ENCODE measurements at regions not wholly inside any gene's neighbourhood (a gene's known extent, or its start where the extent isn't known, plus 50 kb on each side); places are given as distances from the start of the nearest gene placed in this dataset.

GRCh38 chr2:16124881-16125613, 184.7 kb downstream of the MYCN start:
- H3K4me3 ChIP-seq (ENCODE audit: low read length): no peak overlapping the region
- DNase-seq (ENCODE audit: low read depth, low spot score): no peak

- DNase-seq (ENCODE audit: low read depth, low spot score): no peak
- no peak overlapping the region for H3K4me3 ChIP-seq (ENCODE audit: low read length)
Measured at GRCh38 chr2:16123856-16124780, 183.8 kb downstream of the MYCN start.

GRCh38 chr2:16123421-16123820, 183.1 kb downstream of the MYCN start:
- DNase-seq (ENCODE audit: low read depth, low spot score): no peak
- H3K4me3 ChIP-seq (ENCODE audit: low read length): no peak overlapping the region

GRCh38 chr2:16122556-16122955, 182.2 kb downstream of the MYCN start:
- DNase-seq (ENCODE audit: low read depth, low spot score): no peak

GRCh38 chr2:16121986-16122390, 181.6 kb downstream of the MYCN start:
- DNase-seq (ENCODE audit: low read depth, low spot score): no peak

More at GRCh38 chr2:16122556-16122955, 182.2 kb downstream of the MYCN start:
- no peak overlapping the region for H3K4me3 ChIP-seq (ENCODE audit: low read length)

GRCh38 chr2:16121231-16121985, 181.1 kb downstream of the MYCN start:
- no peak overlapping the region for H3K4me3 ChIP-seq (ENCODE audit: low read length)
- no peak for DNase-seq (ENCODE audit: low read depth, low spot score)

More at GRCh38 chr2:16121986-16122390, 181.6 kb downstream of the MYCN start:
- no peak overlapping the region for H3K4me3 ChIP-seq (ENCODE audit: low read length)

- DNase-seq (ENCODE audit: low read depth, low spot score): no peak
- no peak overlapping the region for H3K4me3 ChIP-seq (ENCODE audit: low read length)
Measured at GRCh38 chr2:16120591-16121180, 180.3 kb downstream of the MYCN start.

GRCh38 chr2:16119741-16120140, 179.4 kb downstream of the MYCN start:
- DNase-seq (ENCODE audit: low read depth, low spot score): no peak
- no peak overlapping the region for H3K4me3 ChIP-seq (ENCODE audit: low read length)

GRCh38 chr2:16118611-16119590, 178.6 kb downstream of the MYCN start:
- H3K4me3 ChIP-seq (ENCODE audit: low read length): no peak overlapping the region
- DNase-seq (ENCODE audit: low read depth, low spot score): no peak

- DNase-seq (ENCODE audit: low read depth, low spot score): no peak
- H3K4me3 ChIP-seq (ENCODE audit: low read length): no peak overlapping the region
Measured at GRCh38 chr2:16117791-16118610, 177.7 kb downstream of the MYCN start.

- DNase-seq (ENCODE audit: low read depth, low spot score): no peak
- no peak overlapping the region for H3K4me3 ChIP-seq (ENCODE audit: low read length)
Measured at GRCh38 chr2:16117021-16117700, 176.8 kb downstream of the MYCN start.

- H3K4me3 ChIP-seq (ENCODE audit: low read length): no peak overlapping the region
- no peak for DNase-seq (ENCODE audit: low read depth, low spot score)
Measured at GRCh38 chr2:16115881-16116830, 175.8 kb downstream of the MYCN start.

GRCh38 chr2:16115291-16115690, 174.9 kb downstream of the MYCN start:
- no peak for DNase-seq (ENCODE audit: low read depth, low spot score)
- no peak overlapping the region for H3K4me3 ChIP-seq (ENCODE audit: low read length)

- no peak overlapping the region for H3K4me3 ChIP-seq (ENCODE audit: low read length)
- DNase-seq (ENCODE audit: low read depth, low spot score): no peak
Measured at GRCh38 chr2:16114836-16115235, 174.5 kb downstream of the MYCN start.

GRCh38 chr2:16114070-16114469, 173.7 kb downstream of the MYCN start:
- H3K4me3 ChIP-seq (ENCODE audit: low read length): no peak overlapping the region
- no peak for DNase-seq (ENCODE audit: low read depth, low spot score)

GRCh38 chr2:16113568-16113967, 173.2 kb downstream of the MYCN start:
- no peak overlapping the region for H3K4me3 ChIP-seq (ENCODE audit: low read length)

More at GRCh38 chr2:16113568-16113967, 173.2 kb downstream of the MYCN start:
- DNase-seq (ENCODE audit: low read depth, low spot score): no peak

Measured in Jurkat, Clone E6-1 (cell line).